Pancreas (tissue), 10 donors: ENCODE measurements at regions not wholly inside any gene's neighbourhood (a gene's known extent, or its start where the extent isn't known, plus 50 kb on each side); places are given as distances from the start of the nearest gene placed in this dataset.

Source experiments
- ATAC-seq, 4 donors: fragments of 200-7000 bp; cut with Tn5 transposase; one replicate each; pipeline versions ENCODE4 v1.8.0 to v1.9.1; 2020; ENCODE audit warnings: mild to moderate bottlenecking in 4 of 4, moderate library complexity in 4 of 4
- DNase-seq, 6 donors: peaks; one replicate each; pipeline ENCODE4 v3.0.0-alpha.2; 2020
- FAIRE-seq: peaks from 2 replicates; lab custom pipeline; 2012; peaks lifted over from hg19 to GRCh38; lab: Jason Lieb, UNC
- H3K27ac ChIP-seq, 4 donors: fragments of 200-600 bp; sonication (generic); 1 replicate in 3 of 4; 2 replicates in 1 of 4; pipeline versions ENCODE4 v1.5.0 to v1.8.0; 2020
- H3K27me3 ChIP-seq, 4 donors: fragments of 200-600 bp; one replicate each; pipeline ENCODE4 v1.8.0; 2021
- H3K36me3 ChIP-seq, 3 donors: fragments of 200-600 bp; sonication (generic) in 1 of 3; one replicate each; pipeline versions ENCODE4 v1.5.0 to v1.8.0; 2020 to 2021
- H3K4me1 ChIP-seq, 3 donors: fragments of 200-600 bp; one replicate each; pipeline ENCODE4 v1.8.0; 2021
- H3K4me3 ChIP-seq, 4 donors: fragments of 200-600 bp; sonication (generic) in 2 of 4; one replicate each; pipeline versions ENCODE4 v1.5.0 to v1.8.0; 2020 to 2021
- H3K9me3 ChIP-seq, 4 donors: fragments of 200-600 bp; one replicate each; pipeline ENCODE4 v1.8.0; 2021
- WGBS, 2 donors: extraction: QIAGEN DNeasy Blood & Tissue Kit; methylation state at CpG; one replicate each; pipeline ENCODE4 v1.1.7; 2013; 5-methylcytosine and 5-hydroxymethylcytosine counted together
- intact Hi-C, 3 donors: fragments of 100-400 bp; cut with DNase I; formaldehyde crosslinking; loops; one replicate each; pipeline versions ENCODE4 v1.11.1 to v1.14.2; 2022
- TF ChIP-seq, protein P1 (sequence below), 4 donors: fragments of 200-600 bp; sonication (generic) in 3 of 4; IDR thresholded peaks; one replicate each; pipeline versions ENCODE4 v1.5.0 to v1.8.0; 2021; ENCODE audit warnings: antibody characterized with exemption in 4 of 4
- donor health status: healthy with polysubstance abuse.
- donor health status: DM: no; HTN: no; CAD: no; lungs with moderate emphysema.
- donor health status: DM: no; HTN: no; CAD: no.
- donor health status: control.
- donor health status: control.
- donor health status: Bipolar disorder and iron deficiency.
- donor health status: DM: yes; HTN: yes; CAD: no.
- donor health status: DM: no; HTN: no; CAD: no.
- donor health status: DM: no; HTN: no; CAD: no.
- donor health status: DM: yes; HTN: yes; CAD: no.

GRCh38 chr9:82720515-82720914 lies 342.4 kb downstream of the RASEF start:
- DNase-seq, result no peak
- Histone ChIP-seq H3K27me3 (no peaks in the 10 kb centered on the region), H3K9me3 (no peaks in the 10 kb centered on the region), H3K4me1 (no peaks in the 10 kb centered on the region), H3K4me3 (no peak overlapping the region), H3K27ac (no peak overlapping the region), H3K36me3 (no peaks in the 10 kb centered on the region)
- 38 to 60% methylated on average over 1 of the region's 1 CpG for WGBS, 2 donors
- ATAC-seq, result no peak
- FAIRE-seq, result no peak
- intact Hi-C loops, result no loop called here
- TF ChIP-seq, protein P1, sequence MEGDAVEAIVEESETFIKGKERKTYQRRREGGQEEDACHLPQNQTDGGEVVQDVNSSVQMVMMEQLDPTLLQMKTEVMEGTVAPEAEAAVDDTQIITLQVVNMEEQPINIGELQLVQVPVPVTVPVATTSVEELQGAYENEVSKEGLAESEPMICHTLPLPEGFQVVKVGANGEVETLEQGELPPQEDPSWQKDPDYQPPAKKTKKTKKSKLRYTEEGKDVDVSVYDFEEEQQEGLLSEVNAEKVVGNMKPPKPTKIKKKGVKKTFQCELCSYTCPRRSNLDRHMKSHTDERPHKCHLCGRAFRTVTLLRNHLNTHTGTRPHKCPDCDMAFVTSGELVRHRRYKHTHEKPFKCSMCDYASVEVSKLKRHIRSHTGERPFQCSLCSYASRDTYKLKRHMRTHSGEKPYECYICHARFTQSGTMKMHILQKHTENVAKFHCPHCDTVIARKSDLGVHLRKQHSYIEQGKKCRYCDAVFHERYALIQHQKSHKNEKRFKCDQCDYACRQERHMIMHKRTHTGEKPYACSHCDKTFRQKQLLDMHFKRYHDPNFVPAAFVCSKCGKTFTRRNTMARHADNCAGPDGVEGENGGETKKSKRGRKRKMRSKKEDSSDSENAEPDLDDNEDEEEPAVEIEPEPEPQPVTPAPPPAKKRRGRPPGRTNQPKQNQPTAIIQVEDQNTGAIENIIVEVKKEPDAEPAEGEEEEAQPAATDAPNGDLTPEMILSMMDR (IDR thresholded peaks at IDR 0.05), result no peak

DNA sequence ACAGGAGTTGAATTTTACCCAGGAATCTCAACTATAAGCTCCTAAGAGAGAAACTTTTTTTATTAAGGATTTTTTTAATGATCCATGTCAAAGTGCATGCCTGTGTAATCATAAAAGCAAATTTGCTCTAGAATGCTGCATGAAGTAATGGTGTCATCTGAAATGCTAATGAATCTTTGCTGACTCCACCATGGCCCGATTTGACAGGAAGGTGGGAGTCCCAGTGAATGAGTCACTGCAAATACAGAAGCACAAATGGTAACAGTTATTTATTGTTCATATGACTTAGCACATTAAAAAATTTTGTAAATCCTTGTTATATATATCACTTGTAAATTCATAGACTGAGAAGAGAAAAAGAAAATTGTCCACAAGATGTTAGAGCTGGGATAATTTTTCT lies 341.3 kb downstream of the RASEF start:
- no peak overlapping the region for H3K4me3 ChIP-seq
- FAIRE-seq (no peak), DNase-seq (no peak), ATAC-seq (no peak)
- no peaks in the 10 kb centered on the region for H3K36me3 ChIP-seq
- intact Hi-C loops, result no loop called here
- no peak overlapping the region for H3K27ac ChIP-seq
- no peaks in the 10 kb centered on the region for H3K4me1 ChIP-seq
- WGBS, 2 donors, result 13 to 18% methylated on average over 1 of the region's 1 CpG
- no peaks in the 10 kb centered on the region for H3K27me3 ChIP-seq
- TF ChIP-seq, protein P1 (IDR thresholded peaks at IDR 0.05), result no peak
- H3K9me3 ChIP-seq, result no peaks in the 10 kb centered on the region

DNA sequence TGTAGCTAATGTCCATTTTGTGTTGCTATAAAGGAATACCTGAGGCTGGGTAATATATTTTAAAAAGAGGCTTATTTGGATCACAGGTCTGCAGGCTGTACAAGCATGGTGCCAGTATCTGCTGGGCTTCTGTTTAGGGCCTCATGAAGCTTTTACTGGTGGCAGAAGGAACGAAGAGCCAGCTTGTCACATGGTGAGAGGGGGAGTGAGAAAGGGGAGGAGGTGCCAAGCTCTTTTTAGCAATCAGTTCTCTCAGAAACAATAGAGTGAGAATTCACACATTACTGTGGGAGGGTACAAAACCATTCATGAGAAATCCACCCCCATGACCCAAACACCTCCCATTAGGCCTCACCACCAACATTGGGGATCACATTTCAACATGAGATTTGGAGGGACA lies 340.9 kb downstream of the RASEF start:
- DNase-seq (no peak), ATAC-seq (no peak), FAIRE-seq (no peak)
- Histone ChIP-seq H3K9me3 (no peaks in the 10 kb centered on the region), H3K36me3 (no peaks in the 10 kb centered on the region), H3K27me3 (no peaks in the 10 kb centered on the region), H3K27ac (no peak overlapping the region), H3K4me1 (no peaks in the 10 kb centered on the region), H3K4me3 (no peak overlapping the region)
- TF ChIP-seq, protein P1 (IDR thresholded peaks at IDR 0.05), result no peak
- WGBS, 2 donors, result 80 to 86% methylated on average over 1 of the region's 1 CpG
- intact Hi-C loops, result no loop called here

- WGBS, 2 donors, result 51 to 58% methylated on average over 2 of the region's 2 CpGs
- no peak overlapping the region for H3K27ac ChIP-seq
- H3K9me3 ChIP-seq, result no peaks in the 10 kb centered on the region
- no peak overlapping the region for H3K4me3 ChIP-seq
- no peaks in the 10 kb centered on the region for H3K4me1 ChIP-seq
- intact Hi-C loops, result no loop called here
- FAIRE-seq (no peak), DNase-seq (no peak), ATAC-seq (no peak)
- no peaks in the 10 kb centered on the region for H3K36me3 ChIP-seq
- H3K27me3 ChIP-seq, result no peaks in the 10 kb centered on the region
- TF ChIP-seq, protein P1 (IDR thresholded peaks at IDR 0.05), result no peak
Observed at GRCh38 chr9:82722561-82722960, 340.4 kb downstream of the RASEF start.

DNA sequence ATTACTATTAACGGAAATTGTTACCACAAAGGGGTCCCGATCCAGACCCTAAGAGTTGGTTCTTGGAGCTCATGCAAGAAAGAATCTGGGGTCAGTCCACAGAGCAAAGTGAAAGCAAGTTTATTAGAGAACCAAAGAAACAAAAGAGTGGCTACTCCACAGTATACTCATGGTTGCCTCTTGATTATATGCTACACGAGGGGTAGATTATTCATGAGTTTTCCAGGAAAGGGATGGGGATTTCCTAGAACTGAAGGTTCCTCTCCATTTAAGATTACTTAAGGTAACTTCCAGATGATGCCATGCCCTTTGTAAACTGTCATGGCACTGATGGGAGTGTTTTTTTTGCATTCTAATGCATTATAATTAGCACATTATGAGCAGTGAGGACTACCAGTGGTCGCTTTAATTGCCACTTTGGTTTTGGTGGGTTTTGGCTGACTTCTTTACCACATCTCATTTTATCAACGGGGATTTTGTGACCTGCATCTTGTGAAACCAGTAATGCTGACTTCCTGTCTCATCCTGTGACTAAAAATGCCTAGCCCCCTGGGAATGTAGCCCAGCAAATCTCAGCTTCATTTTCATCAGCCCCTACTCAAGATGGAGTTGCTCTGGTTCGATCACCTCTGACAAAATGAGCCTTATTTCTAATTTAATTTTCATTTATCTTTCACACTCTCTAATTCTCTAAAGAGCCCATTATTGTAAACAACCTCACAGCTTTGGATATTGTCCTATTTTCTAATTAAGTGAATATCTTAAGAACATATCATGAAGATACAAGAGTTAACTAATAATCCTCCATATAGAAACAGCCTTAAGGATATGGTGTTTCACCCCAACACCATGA lies 336.3 kb downstream of the RASEF start:
- ATAC-seq (no peak), FAIRE-seq (no peak), DNase-seq (no peak)
- Histone ChIP-seq H3K9me3 (no peaks in the 10 kb centered on the region), H3K27me3 (no peaks in the 10 kb centered on the region), H3K4me3 (no peak overlapping the region), H3K4me1 (no peaks in the 10 kb centered on the region), H3K36me3 (no peaks in the 10 kb centered on the region), H3K27ac (no peak overlapping the region)
- intact Hi-C loops, result no loop called here
- TF ChIP-seq, protein P1 (IDR thresholded peaks at IDR 0.05), result no peak
- WGBS, 2 donors, result 46 to 55% methylated on average over 6 of the region's 6 CpGs
